H1 (cell line): ENCODE measurements at regions not wholly inside any gene's neighbourhood (a gene's known extent, or its start where the extent isn't known, plus 50 kb on each side); places are given as distances from the start of the nearest gene placed in this dataset.

ENCODE experiments used
- CTCF ChIA-PET: fragments of 300-600 bp; sonication (Branson Sonifier 250); formaldehyde crosslinking; loops from one replicate; lab custom pipeline; 2021; ENCODE audit not compliant: partially characterized antibody; lab: Charles Lee
- POLR2A ChIA-PET: fragments of 300-600 bp; sonication (Branson Sonifier 250); formaldehyde crosslinking; loops from one replicate; lab custom pipeline; 2021; ENCODE audit warnings: inconsistent platforms; ENCODE audit not compliant: partially characterized antibody; lab: Charles Lee
- DNase-seq, 2 experiments: peaks; one replicate each; pipeline versions ENCODE4 v3.0.0 to v3.0.0-alpha.2; 2010 to 2022; ENCODE audit warnings: low spot score in 2 of 2, low read depth in 1 of 2, mixed read lengths in 1 of 2
- FAIRE-seq: peaks from 2 replicates; lab custom pipeline; 2011; peaks lifted over from hg19 to GRCh38; lab: Jason Lieb, UNC
- H2AFZ ChIP-seq: 2 replicates; pipeline ENCODE4 v1.8.1; 2012; ENCODE audit warnings: low read length, inconsistent platforms
- H2AK5ac ChIP-seq: 2 replicates; pipeline ENCODE4 v1.6.1; 2013; ENCODE audit warnings: low read depth, low read length
- H2BK120ac ChIP-seq: replicated peaks from 2 replicates; pipeline ENCODE3; 2013; ENCODE audit warnings: low read depth, low read length, inconsistent platforms
- H2BK12ac ChIP-seq: 2 replicates; pipeline ENCODE4 v1.6.1; 2013; ENCODE audit warnings: low read depth, low read length
- H2BK15ac ChIP-seq: 2 replicates; pipeline ENCODE4 v1.6.1; 2013; ENCODE audit warnings: low read length
- H2BK20ac ChIP-seq: 2 replicates; pipeline ENCODE4 v1.6.1; 2013; ENCODE audit warnings: low read length
- H2BK5ac ChIP-seq: 2 replicates; pipeline ENCODE4 v1.6.1; 2013; ENCODE audit warnings: low read depth, low read length
- H3K14ac ChIP-seq: 2 replicates; pipeline ENCODE4 v1.6.1; 2013; ENCODE audit warnings: inconsistent platforms; ENCODE audit not compliant: insufficient read length
- H3K18ac ChIP-seq: 2 replicates; pipeline ENCODE4 v1.6.1; 2013; ENCODE audit warnings: low read length; ENCODE audit errors: extremely low read depth
- H3K23ac ChIP-seq: 2 replicates; pipeline ENCODE4 v1.6.1; 2013; ENCODE audit warnings: inconsistent platforms; ENCODE audit not compliant: insufficient read length
- H3K23me2 ChIP-seq: 2 replicates; pipeline ENCODE4 v1.6.1; 2013; ENCODE audit warnings: low read depth, low read length
- H3K27ac ChIP-seq: 2 replicates; pipeline ENCODE4 v1.6.1; 2011; ENCODE audit warnings: low read depth, low read length, inconsistent platforms
- H3K27me3 ChIP-seq, 4 experiments: replicated peaks in 1 of 4; 1 replicate in 1 of 4; 2 replicates in 3 of 4; pipeline versions ENCODE4 v1.6.1 to v1.8.1; 2011 to 2013; ENCODE audit warnings: low read length in 3 of 4, mild to moderate bottlenecking in 3 of 4, inconsistent platforms in 2 of 4, mixed read lengths in 2 of 4, moderate library complexity in 1 of 4; ENCODE audit not compliant: control insufficient read depth in 3 of 4, insufficient read depth in 3 of 4; ENCODE audit errors: extremely low read depth in 1 of 4
- H3K36me3 ChIP-seq, 4 experiments: 2 replicates each; pipeline versions ENCODE4 v1.6.1 to v1.8.1; 2011 to 2013; ENCODE audit warnings: mild to moderate bottlenecking in 4 of 4, low read length in 3 of 4, moderate library complexity in 2 of 4, control low read depth in 1 of 4, inconsistent platforms in 1 of 4; ENCODE audit not compliant: insufficient read depth in 4 of 4, control insufficient read depth in 2 of 4
- H3K4ac ChIP-seq: replicated peaks from 2 replicates; pipeline ENCODE3; 2013; ENCODE audit warnings: low read length, low read depth, mixed read lengths, inconsistent platforms; ENCODE audit not compliant: insufficient read length
- H3K4me1 ChIP-seq, 4 experiments: replicated peaks in 1 of 4; 1 replicate in 1 of 4; 2 replicates in 3 of 4; pipeline versions ENCODE4 v1.6.1 to v1.8.1; 2011 to 2013; ENCODE audit warnings: low read length in 3 of 4, inconsistent platforms in 2 of 4, mixed read lengths in 1 of 4; ENCODE audit not compliant: insufficient read depth in 4 of 4, control insufficient read depth in 3 of 4
- H3K4me2 ChIP-seq, 2 experiments: 2 replicates each; pipeline versions ENCODE4 v1.6.1 to v1.8.1; 2011 to 2013; ENCODE audit warnings: low read depth in 2 of 2, low read length in 2 of 2, control low read depth in 1 of 2, inconsistent platforms in 1 of 2, mild to moderate bottlenecking in 1 of 2; ENCODE audit not compliant: insufficient read depth in 1 of 2
- H3K4me3 ChIP-seq, 4 experiments: fragments of 200-600, 300-600 bp in 1 of 4; sonication (generic), shearing (Covaris generic), sonication (Bioruptor Twin) in 1 of 4; 2 replicates each; pipeline versions ENCODE4 v1.5.1 to v1.8.1; 2011 to 2016; ENCODE audit warnings: low read length in 4 of 4, low read depth in 3 of 4, control low read depth in 2 of 4, inconsistent platforms in 2 of 4, mild to moderate bottlenecking in 2 of 4, mixed read lengths in 1 of 4, moderate library complexity in 1 of 4; ENCODE audit not compliant: insufficient read depth in 2 of 4; ENCODE audit errors: extremely low read depth in 1 of 4
- H3K56ac ChIP-seq: replicated peaks from 2 replicates; pipeline ENCODE3; 2013; ENCODE audit warnings: low read depth, mild to moderate bottlenecking, mixed read lengths, low read length, inconsistent platforms; ENCODE audit not compliant: insufficient read length
- H3K79me1 ChIP-seq: 2 replicates; pipeline ENCODE4 v1.6.1; 2013; ENCODE audit warnings: low read depth, low read length, control low read depth
- H3K79me2 ChIP-seq, 2 experiments: 2 replicates each; pipeline versions ENCODE4 v1.6.1 to v1.8.1; 2012 to 2013; ENCODE audit warnings: low read length in 2 of 2, mild to moderate bottlenecking in 2 of 2, inconsistent platforms in 1 of 2; ENCODE audit not compliant: insufficient read depth in 2 of 2, control insufficient read depth in 1 of 2
- H3K9ac ChIP-seq, 4 experiments: replicated peaks in 1 of 4; 1 replicate in 1 of 4; 2 replicates in 3 of 4; pipeline versions ENCODE4 v1.6.1 to v1.8.1; 2011 to 2013; ENCODE audit warnings: low read depth in 3 of 4, low read length in 3 of 4, control low read depth in 2 of 4, mild to moderate bottlenecking in 2 of 4, moderate library complexity in 2 of 4, inconsistent platforms in 1 of 4; ENCODE audit errors: extremely low read depth in 1 of 4
- H3K9me3 ChIP-seq, 2 experiments: 2 replicates each; pipeline versions ENCODE4 v1.6.1 to v1.8.1; 2012 to 2013; ENCODE audit warnings: mild to moderate bottlenecking in 2 of 2, moderate library complexity in 2 of 2, control low read depth in 1 of 2, inconsistent platforms in 1 of 2, low read depth in 1 of 2, low read length in 1 of 2, mixed read lengths in 1 of 2; ENCODE audit not compliant: insufficient read depth in 2 of 2
- H4K20me1 ChIP-seq, 2 experiments: replicated peaks in 1 of 2; 2 replicates each; pipeline versions ENCODE3 to v1.8.1; 2011 to 2013; ENCODE audit warnings: inconsistent platforms in 2 of 2, low read length in 2 of 2, mild to moderate bottlenecking in 1 of 2; ENCODE audit not compliant: insufficient read depth in 2 of 2, control insufficient read depth in 1 of 2
- H4K5ac ChIP-seq: 2 replicates; pipeline ENCODE4 v1.6.1; 2013; ENCODE audit warnings: low read length, low read depth, mixed read lengths, inconsistent platforms; ENCODE audit not compliant: insufficient read length
- H4K8ac ChIP-seq: 2 replicates; pipeline ENCODE4 v1.8.0; 2013; ENCODE audit warnings: mild to moderate bottlenecking, moderate library complexity, low read length, inconsistent platforms; ENCODE audit not compliant: insufficient read depth; ENCODE audit errors: extremely low read depth
- H4K91ac ChIP-seq: replicated peaks from 2 replicates; pipeline ENCODE3; 2013; ENCODE audit warnings: low read length, mixed read lengths, inconsistent platforms; ENCODE audit not compliant: insufficient read length
- BCL11A ChIP-seq, 2 experiments: IDR thresholded peaks; one replicate each; pipeline ENCODE4 v1.6.1; 2011; ENCODE audit warnings: low read depth in 2 of 2, low read length in 2 of 2, mild to moderate bottlenecking in 2 of 2
- EGR1 ChIP-seq: IDR thresholded peaks from 2 replicates; pipeline ENCODE4 v1.6.1; 2011; ENCODE audit warnings: low read depth, low read length, borderline replicate concordance
- MAX ChIP-seq: IDR thresholded peaks from 2 replicates; pipeline ENCODE4 v1.6.1; 2012; ENCODE audit warnings: inconsistent platforms
- RBBP5 ChIP-seq: IDR thresholded peaks from 2 replicates; pipeline ENCODE4 v1.7.1; 2012; ENCODE audit warnings: low read depth, mild to moderate bottlenecking, inconsistent platforms, low read length, moderate library complexity, borderline replicate concordance
- WGBS, 2 experiments: shearing (Covaris generic) in 1 of 2; methylation state at CpG; one replicate each; pipeline versions ENCODE4 v1.1.6 to v1.1.7; 2013 to 2015; ENCODE audit warnings: low lambda C conversion rate in 2 of 2, mixed read lengths in 2 of 2, inconsistent platforms in 1 of 2, low coverage in 1 of 2, missing lambda C conversion rate in 1 of 2; ENCODE audit not compliant: insufficient replicate concordance in 2 of 2, insufficient coverage in 1 of 2, insufficient read length in 1 of 2; ENCODE audit errors: extremely low coverage in 1 of 2, missing lambda C conversion rate in 1 of 2; 5-methylcytosine and 5-hydroxymethylcytosine counted together

DNA sequence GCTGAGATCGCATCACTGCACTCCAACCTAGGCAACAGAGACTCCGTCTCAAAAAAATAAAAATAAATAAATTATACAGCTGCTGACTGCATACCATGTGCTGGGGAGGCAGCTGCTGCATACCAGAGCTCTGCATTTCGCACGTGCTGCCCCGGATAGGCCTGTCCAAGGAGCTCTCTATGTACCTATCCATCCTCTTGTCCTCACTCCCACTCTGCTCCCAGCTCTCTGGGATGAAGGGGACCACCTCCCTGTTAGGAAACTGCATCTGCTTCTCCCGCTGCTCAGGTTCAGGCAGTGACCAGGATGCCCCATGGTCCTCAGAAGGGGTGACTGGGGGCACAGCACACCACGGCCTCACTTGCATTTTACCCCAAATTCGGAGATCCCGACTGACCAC, 302.3 kb downstream of the BRD1 start:
- no peak overlapping the region for H2BK20ac ChIP-seq
- H4K20me1 ChIP-seq: peaks cover 0 to 2% of the 10 kb centered on the region in 2 experiments
- no peak overlapping the region for H3K14ac ChIP-seq
- H2AFZ ChIP-seq: no peak overlapping the region
- H3K4me2 ChIP-seq: no peak overlapping the region
- peaks cover 0 to 17% (median 7%) of the 10 kb centered on the region in 4 experiments; a peak in 6 of 7 replicates for H3K4me1 ChIP-seq
- 0 out of 2 replicates have a peak, but pooled peaks cover 2% of the 10 kb centered on the region for H3K23me2 ChIP-seq
- no peaks in the 10 kb centered on the region; the same call in 1 of the 2 replicates for H3K79me1 ChIP-seq
- no peak overlapping the region for H2BK15ac ChIP-seq
- FAIRE-seq (no peak), DNase-seq (no peak)
- H2BK5ac ChIP-seq: 0 out of 2 replicates have a peak overlapping the region, but pooled peaks have one; percentile 39
- no peak overlapping the region; the same call in 1 of the 2 replicates for H3K18ac ChIP-seq
- WGBS, 2 experiments: 87% methylated on average over 9 of the region's 9 CpGs; no CpG with 5 or more reads in 1 of the 2 experiments
- no peak overlapping the region for H4K91ac ChIP-seq
- POLR2A ChIA-PET: interaction anchor here (1.1 kb wide), 1 partner anchor 11 kb away, joined by 3 read pairs; no protein-coding TSS in a partner anchor
- no peaks in the 10 kb centered on the region; a peak in 1 of 4 replicates for H3K79me2 ChIP-seq
- no peaks in the 10 kb centered on the region for H3K36me3 ChIP-seq
- no peak overlapping the region for H4K5ac ChIP-seq
- H3K27ac ChIP-seq: peak overlapping the region; percentile 26; the same call in 1 of the 2 replicates
- no peak overlapping the region; the same call in 1 of the 2 replicates for H2AK5ac ChIP-seq
- H4K8ac ChIP-seq: no peak overlapping the region
- H3K4me3 ChIP-seq: no peak overlapping the region
- H3K9ac ChIP-seq: no peak overlapping the region
- H2BK12ac ChIP-seq: 0 out of 2 replicates have a peak overlapping the region, but pooled peaks have one; percentile 85
- H3K4ac ChIP-seq: no peak overlapping the region
- CTCF ChIA-PET: interaction anchor here (0.9 to 3.1 kb wide), 5 partner anchors 20 to 200 kb away, joined by 3 to 15 read pairs (median 4); no protein-coding TSS in a partner anchor
- no peak overlapping the region for H3K23ac ChIP-seq
- H3K27me3 ChIP-seq: no peaks in the 10 kb centered on the region
- no peak overlapping the region for H2BK120ac ChIP-seq
- H3K56ac ChIP-seq: no peak overlapping the region
- peaks cover 0 to 3% of the 10 kb centered on the region in 2 experiments; a peak in 1 of 4 replicates for H3K9me3 ChIP-seq
- no peak for TF ChIP-seq RBBP5
- TF ChIP-seq EGR1: no peak
- no peak for TF ChIP-seq MAX
- no peak for TF ChIP-seq BCL11A (IDR thresholded peaks at IDR 0.05; ENCODE audit: low read depth in 2 of 2, low read length in 2 of 2)
